WTC11 (cell line): ENCODE measurements at regions not wholly inside any gene's neighbourhood (a gene's known extent, or its start where the extent isn't known, plus 50 kb on each side); places are given as distances from the start of the nearest gene placed in this dataset.

Source experiments
- ATAC-seq: fragments of 200-7000 bp; cut with Tn5 transposase; 2 replicates; pipeline ENCODE4 v1.10.0; 2021; ENCODE audit warnings: mild to moderate bottlenecking, moderate library complexity
- CTCF ChIA-PET: fragments of 300-600 bp; sonication (Branson Sonifier 250); formaldehyde crosslinking; loops from one replicate; lab custom pipeline; 2021; ENCODE audit warnings: antibody characterized with exemption; lab: Charles Lee
- POLR2A ChIA-PET: fragments of 350-600 bp; sonication (Branson Sonifier 250); formaldehyde crosslinking; loops from one replicate; lab custom pipeline; 2021; ENCODE audit warnings: antibody characterized with exemption; lab: Charles Lee
- DNase-seq: peaks from one replicate; pipeline ENCODE4 v3.0.0; 2021; ENCODE audit warnings: low spot score
- H3K27ac Mint-ChIP-seq: 2 replicates; pipeline ENCODE4 v1.8.0; 2021; ENCODE audit warnings: mixed read lengths
- H3K27me3 Mint-ChIP-seq: 2 replicates; pipeline ENCODE4 v1.8.0; 2021; ENCODE audit warnings: low read depth, mild to moderate bottlenecking, moderate library complexity, mixed read lengths
- H3K36me3 Mint-ChIP-seq: 2 replicates; pipeline ENCODE4 v1.8.0; 2021; ENCODE audit warnings: mixed read lengths
- H3K4me1 Mint-ChIP-seq: 2 replicates; pipeline ENCODE4 v1.8.0; 2022; ENCODE audit warnings: mixed read lengths
- H3K4me3 Mint-ChIP-seq: 2 replicates; pipeline ENCODE4 v1.8.0; 2021; ENCODE audit warnings: mild to moderate bottlenecking, moderate library complexity, mixed read lengths
- H3K9me3 Mint-ChIP-seq: 2 replicates; pipeline ENCODE4 v1.8.0; 2021; ENCODE audit warnings: mixed read lengths
- AR ChIP-seq: fragments of 250-450 bp; sonication (Bioruptor Pico); IDR thresholded peaks from 2 replicates; pipeline ENCODE4 v1.9.0; 2021; ENCODE audit warnings: mild to moderate bottlenecking
- ATF1 ChIP-seq: sonication (generic); formaldehyde crosslinking; IDR thresholded peaks from 2 replicates; pipeline ENCODE4 v1.8.1; 2023; ENCODE audit warnings: mild to moderate bottlenecking, moderate library complexity, missing genetic modification reagents
- ERG ChIP-seq: fragments of 250-450 bp; sonication (Bioruptor Pico); IDR thresholded peaks from 2 replicates; pipeline ENCODE4 v1.8.0; 2021; ENCODE audit warnings: mild to moderate bottlenecking
- FOXJ3 ChIP-seq: sonication (generic); formaldehyde crosslinking; IDR thresholded peaks from 2 replicates; pipeline ENCODE4 v1.9.0; 2021; ENCODE audit warnings: missing genetic modification reagents, mild to moderate bottlenecking, borderline replicate concordance
- FOXK1 ChIP-seq: sonication (generic); formaldehyde crosslinking; IDR thresholded peaks from 2 replicates; pipeline ENCODE4 v1.8.0; 2022; ENCODE audit warnings: mild to moderate bottlenecking, moderate library complexity, missing genetic modification reagents
- FOXP4 ChIP-seq: sonication (generic); formaldehyde crosslinking; IDR thresholded peaks from 2 replicates; pipeline ENCODE4 v1.8.0; 2022; ENCODE audit warnings: mild to moderate bottlenecking, missing genetic modification reagents
- HMGXB4 ChIP-seq: sonication (generic); formaldehyde crosslinking; IDR thresholded peaks from 2 replicates; pipeline ENCODE4 v1.8.1; 2023; ENCODE audit warnings: mild to moderate bottlenecking, moderate library complexity, missing genetic modification reagents
- IRF1 ChIP-seq: sonication (generic); formaldehyde crosslinking; IDR thresholded peaks from 2 replicates; pipeline ENCODE4 v1.8.0; 2023; ENCODE audit warnings: missing genetic modification reagents
- NFYB ChIP-seq: sonication (generic); formaldehyde crosslinking; conservative IDR thresholded peaks from 2 replicates; pipeline ENCODE4 v1.8.0; 2022; ENCODE audit warnings: low read depth, missing genetic modification reagents
- OVOL2 ChIP-seq: fragments of 250-450 bp; sonication (Bioruptor Pico); IDR thresholded peaks from 2 replicates; pipeline ENCODE4 v1.9.0; 2021; ENCODE audit warnings: mild to moderate bottlenecking, borderline replicate concordance
- USF2 ChIP-seq: sonication (generic); formaldehyde crosslinking; IDR thresholded peaks from 2 replicates; pipeline ENCODE4 v1.8.1; 2023; ENCODE audit warnings: mild to moderate bottlenecking, missing genetic modification reagents, moderate library complexity
- ZMAT4 ChIP-seq: fragments of 250-450 bp; sonication (Bioruptor Pico); IDR thresholded peaks from 2 replicates; pipeline ENCODE4 v1.9.0; 2021; ENCODE audit warnings: mild to moderate bottlenecking
- ZNF281 ChIP-seq: sonication (generic); formaldehyde crosslinking; IDR thresholded peaks from 2 replicates; pipeline ENCODE4 v1.8.0; 2023; ENCODE audit warnings: mild to moderate bottlenecking, missing genetic modification reagents
- ZNF671 ChIP-seq: fragments of 250-450 bp; sonication (Bioruptor Pico); IDR thresholded peaks from 2 replicates; pipeline ENCODE4 v1.8.0; 2021; ENCODE audit warnings: mild to moderate bottlenecking
- TF ChIP-seq, protein P1 (sequence below): fragments of 250-450 bp; sonication (Bioruptor Pico); IDR thresholded peaks from 2 replicates; pipeline ENCODE4 v2.1.2; 2022; ENCODE audit warnings: mild to moderate bottlenecking, moderate library complexity
- TF ChIP-seq, protein P2 (sequence below): sonication (generic); formaldehyde crosslinking; IDR thresholded peaks from 2 replicates; pipeline ENCODE4 v1.8.0; 2023; ENCODE audit warnings: missing genetic modification reagents, mild to moderate bottlenecking, borderline replicate concordance

DNA sequence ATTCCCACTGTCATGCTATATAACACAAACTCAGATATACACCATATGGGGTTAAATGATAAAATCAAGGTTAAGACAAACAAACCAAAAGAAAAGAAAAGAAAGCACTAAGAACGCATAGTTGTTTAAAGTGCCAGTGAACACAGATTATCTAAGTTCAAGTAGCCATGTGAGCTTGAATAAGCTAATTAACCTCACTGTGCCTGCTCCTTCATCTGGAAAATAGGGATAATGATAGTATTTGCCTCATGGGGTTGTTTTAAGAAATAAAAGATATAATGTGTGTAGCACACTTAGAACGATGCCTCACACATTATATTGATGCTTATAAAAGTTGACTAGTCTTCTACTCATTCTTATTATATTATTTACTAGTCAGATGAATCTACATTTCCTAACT lies 72.6 kb upstream of the IL12A start (continued):
- TF ChIP-seq ZNF281 (CRISPR knock-in tag) = no peak
- TF ChIP-seq HMGXB4 (CRISPR knock-in tag) = no peak
- TF ChIP-seq, protein P1, sequence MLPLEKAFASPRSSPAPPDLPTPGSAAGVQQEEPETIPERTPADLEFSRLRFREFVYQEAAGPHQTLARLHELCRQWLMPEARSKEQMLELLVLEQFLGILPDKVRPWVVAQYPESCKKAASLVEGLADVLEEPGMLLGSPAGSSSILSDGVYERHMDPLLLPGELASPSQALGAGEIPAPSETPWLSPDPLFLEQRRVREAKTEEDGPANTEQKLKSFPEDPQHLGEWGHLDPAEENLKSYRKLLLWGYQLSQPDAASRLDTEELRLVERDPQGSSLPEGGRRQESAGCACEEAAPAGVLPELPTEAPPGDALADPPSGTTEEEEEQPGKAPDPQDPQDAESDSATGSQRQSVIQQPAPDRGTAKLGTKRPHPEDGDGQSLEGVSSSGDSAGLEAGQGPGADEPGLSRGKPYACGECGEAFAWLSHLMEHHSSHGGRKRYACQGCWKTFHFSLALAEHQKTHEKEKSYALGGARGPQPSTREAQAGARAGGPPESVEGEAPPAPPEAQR (CRISPR knock-in tag) = no peak
- TF ChIP-seq OVOL2 (CRISPR knock-in tag) = no peak
- TF ChIP-seq, all 79 proteins: peak for 0

DNA sequence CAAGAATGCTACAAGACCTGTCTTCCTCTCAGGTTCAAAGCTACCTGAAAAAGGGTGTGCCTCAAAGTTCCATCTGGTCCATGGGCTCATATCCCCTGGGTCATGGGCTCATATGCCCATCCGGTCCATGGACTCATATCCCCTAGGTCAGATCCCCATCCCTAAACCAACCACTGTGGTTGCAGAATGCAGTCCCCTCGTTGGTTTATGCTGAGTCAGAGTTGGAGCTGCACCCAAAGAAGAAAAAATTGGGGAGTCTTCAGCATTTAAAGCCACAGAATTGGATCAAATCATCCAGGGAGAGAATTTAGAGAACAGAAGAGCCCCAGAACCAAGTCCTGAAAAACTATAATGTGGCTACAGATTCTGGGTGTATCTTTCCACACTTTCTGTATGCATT lies 71.5 kb upstream of the IL12A start:
- Mint-ChIP-seq H3K9me3 (no peaks in the 10 kb centered on the region), H3K4me1 (no peaks in the 10 kb centered on the region), H3K36me3 (no peaks in the 10 kb centered on the region), H3K27ac (no peak overlapping the region), H3K27me3 (no peaks in the 10 kb centered on the region), H3K4me3 (no peak overlapping the region)
- no peak for DNase-seq
- POLR2A ChIA-PET = no interaction called here
- ATAC-seq = no peak
- CTCF ChIA-PET = no interaction called here
- TF ChIP-seq OVOL2 (CRISPR knock-in tag) (no peak), AR (CRISPR knock-in tag) (no peak), ZMAT4 (CRISPR knock-in tag) (no peak), FOXP4 (CRISPR knock-in tag) (no peak), ZNF671 (CRISPR knock-in tag) (no peak), ATF1 (CRISPR knock-in tag) (no peak), FOXK1 (CRISPR knock-in tag) (no peak), NFYB (CRISPR knock-in tag) (no peak), FOXJ3 (CRISPR knock-in tag) (no peak), ERG (CRISPR knock-in tag) (no peak), USF2 (CRISPR knock-in tag) (no peak), IRF1 (CRISPR knock-in tag) (no peak)
- TF ChIP-seq, protein P2, sequence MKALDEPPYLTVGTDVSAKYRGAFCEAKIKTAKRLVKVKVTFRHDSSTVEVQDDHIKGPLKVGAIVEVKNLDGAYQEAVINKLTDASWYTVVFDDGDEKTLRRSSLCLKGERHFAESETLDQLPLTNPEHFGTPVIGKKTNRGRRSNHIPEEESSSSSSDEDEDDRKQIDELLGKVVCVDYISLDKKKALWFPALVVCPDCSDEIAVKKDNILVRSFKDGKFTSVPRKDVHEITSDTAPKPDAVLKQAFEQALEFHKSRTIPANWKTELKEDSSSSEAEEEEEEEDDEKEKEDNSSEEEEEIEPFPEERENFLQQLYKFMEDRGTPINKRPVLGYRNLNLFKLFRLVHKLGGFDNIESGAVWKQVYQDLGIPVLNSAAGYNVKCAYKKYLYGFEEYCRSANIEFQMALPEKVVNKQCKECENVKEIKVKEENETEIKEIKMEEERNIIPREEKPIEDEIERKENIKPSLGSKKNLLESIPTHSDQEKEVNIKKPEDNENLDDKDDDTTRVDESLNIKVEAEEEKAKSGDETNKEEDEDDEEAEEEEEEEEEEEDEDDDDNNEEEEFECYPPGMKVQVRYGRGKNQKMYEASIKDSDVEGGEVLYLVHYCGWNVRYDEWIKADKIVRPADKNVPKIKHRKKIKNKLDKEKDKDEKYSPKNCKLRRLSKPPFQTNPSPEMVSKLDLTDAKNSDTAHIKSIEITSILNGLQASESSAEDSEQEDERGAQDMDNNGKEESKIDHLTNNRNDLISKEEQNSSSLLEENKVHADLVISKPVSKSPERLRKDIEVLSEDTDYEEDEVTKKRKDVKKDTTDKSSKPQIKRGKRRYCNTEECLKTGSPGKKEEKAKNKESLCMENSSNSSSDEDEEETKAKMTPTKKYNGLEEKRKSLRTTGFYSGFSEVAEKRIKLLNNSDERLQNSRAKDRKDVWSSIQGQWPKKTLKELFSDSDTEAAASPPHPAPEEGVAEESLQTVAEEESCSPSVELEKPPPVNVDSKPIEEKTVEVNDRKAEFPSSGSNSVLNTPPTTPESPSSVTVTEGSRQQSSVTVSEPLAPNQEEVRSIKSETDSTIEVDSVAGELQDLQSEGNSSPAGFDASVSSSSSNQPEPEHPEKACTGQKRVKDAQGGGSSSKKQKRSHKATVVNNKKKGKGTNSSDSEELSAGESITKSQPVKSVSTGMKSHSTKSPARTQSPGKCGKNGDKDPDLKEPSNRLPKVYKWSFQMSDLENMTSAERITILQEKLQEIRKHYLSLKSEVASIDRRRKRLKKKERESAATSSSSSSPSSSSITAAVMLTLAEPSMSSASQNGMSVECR = no peak
